Brain microvascular endothelial cell (primary cell): ENCODE measurements at regions not wholly inside any gene's neighbourhood (a gene's known extent, or its start where the extent isn't known, plus 50 kb on each side); places are given as distances from the start of the nearest gene placed in this dataset.

Source experiments
- DNase-seq: peaks from one replicate; pipeline ENCODE4 v3.0.0-alpha.2; 2020
- H3K27ac ChIP-seq: fragments of 250-450 bp; sonication (Bioruptor Pico); 2 replicates; pipeline ENCODE4 v1.5.1; 2020; ENCODE audit warnings: mild to moderate bottlenecking, moderate library complexity
- H3K27me3 ChIP-seq: fragments of 250-450 bp; sonication (Bioruptor Pico); replicated peaks from 2 replicates; pipeline ENCODE4 v1.5.1; 2020; ENCODE audit warnings: mild to moderate bottlenecking
- H3K36me3 ChIP-seq: fragments of 250-450 bp; sonication (Bioruptor Pico); replicated peaks from 2 replicates; pipeline ENCODE4 v1.5.1; 2020; ENCODE audit warnings: mild to moderate bottlenecking
- H3K4me3 ChIP-seq: 2 replicates; pipeline ENCODE4 v1.5.1; 2011; ENCODE audit warnings: low read depth, mild to moderate bottlenecking, control low read depth, low read length, moderate library complexity
- CTCF ChIP-seq: IDR thresholded peaks from 2 replicates; pipeline ENCODE4 v1.5.1; 2011; ENCODE audit warnings: low read depth, mild to moderate bottlenecking, moderate library complexity, low read length, control low read depth, inconsistent platforms; ENCODE audit errors: missing control alignments
- in situ Hi-C: cut with HindIII; loops from 2 replicates; pipeline ENCODE4 v1.10.0; 2017; ENCODE audit warnings: low sequenced_read_pairs, low pct_ligation_motif_present

GRCh38 chr1:213728593-213729536 is 258.9 kb upstream of the PROX1 start:
- Histone ChIP-seq H3K27me3 (no peaks in the 10 kb centered on the region), H3K27ac (no peak overlapping the region), H3K4me3 (no peak overlapping the region), H3K36me3 (no peaks in the 10 kb centered on the region)
- no peak for TF ChIP-seq CTCF
- in situ Hi-C loops: no loop called here
- DNase-seq: no peak

- in situ Hi-C loops: no loop called here
- Histone ChIP-seq H3K27me3 (no peaks in the 10 kb centered on the region), H3K27ac (no peak overlapping the region), H3K4me3 (no peak overlapping the region), H3K36me3 (no peaks in the 10 kb centered on the region)
- no peak for DNase-seq
- no peak for TF ChIP-seq CTCF
Observed at GRCh38 chr1:213733705-213734104, 254.1 kb upstream of the PROX1 start.

GRCh38 chr1:213737398-213738035 is 250.3 kb upstream of the PROX1 start:
- Histone ChIP-seq H3K4me3 (no peak overlapping the region), H3K36me3 (no peaks in the 10 kb centered on the region), H3K27me3 (no peaks in the 10 kb centered on the region), H3K27ac (no peak overlapping the region)
- TF ChIP-seq CTCF: no peak
- no peak for DNase-seq
- in situ Hi-C loops: no loop called here

GRCh38 chr1:213738658-213739057 is 249.1 kb upstream of the PROX1 start:
- in situ Hi-C loops: no loop called here
- H3K4me3 ChIP-seq: no peak overlapping the region
- no peak for DNase-seq
- H3K27ac ChIP-seq: no peak overlapping the region
- no peaks in the 10 kb centered on the region for H3K36me3 ChIP-seq
- H3K27me3 ChIP-seq: no peaks in the 10 kb centered on the region
- no peak for TF ChIP-seq CTCF

- H3K36me3 ChIP-seq: no peaks in the 10 kb centered on the region
- in situ Hi-C loops: no loop called here
- no peak for TF ChIP-seq CTCF
- H3K27ac ChIP-seq: no peak overlapping the region
- H3K27me3 ChIP-seq: no peaks in the 10 kb centered on the region
- H3K4me3 ChIP-seq: no peak overlapping the region
- DNase-seq: no peak
Observed at GRCh38 chr1:213742992-213743391, 244.8 kb upstream of the PROX1 start.
